Lower leg skin (tissue), 4 donors: ENCODE measurements at regions not wholly inside any gene's neighbourhood (a gene's known extent, or its start where the extent isn't known, plus 50 kb on each side); places are given as distances from the start of the nearest gene placed in this dataset.

Experiments
- DNase-seq, 2 donors: peaks; one replicate each; pipeline ENCODE4 v3.0.0-alpha.2; 2019; ENCODE audit warnings: low spot score in 2 of 2
- H3K4me3 ChIP-seq: fragments of 200-600 bp; sonication (generic); 2 replicates; pipeline ENCODE4 v1.5.1; 2017; ENCODE audit warnings: mild to moderate bottlenecking, low read depth; ENCODE audit not compliant: poor library complexity, severe bottlenecking
- CTCF ChIP-seq, 3 donors: fragments of 450-650 bp; IDR thresholded peaks; one replicate each; pipeline ENCODE4 v1.5.1; 2016; ENCODE audit warnings: antibody characterized with exemption in 3 of 3, mild to moderate bottlenecking in 3 of 3, moderate library complexity in 2 of 3
- POLR2A ChIP-seq, 2 donors: fragments of 450-650 bp; IDR thresholded peaks; one replicate each; pipeline ENCODE4 v1.6.1; 2016 to 2017; ENCODE audit warnings: antibody characterized with exemption in 2 of 2, mild to moderate bottlenecking in 1 of 2, moderate library complexity in 1 of 2
- WGBS, 2 donors: methylation state at CpG; one replicate each; pipeline ENCODE4 v1.1.5; 2018; 5-methylcytosine and 5-hydroxymethylcytosine counted together
- intact Hi-C: fragments of 100-400 bp; cut with DNase I; formaldehyde crosslinking; loops from one replicate; pipeline ENCODE4 v1.15.0; 2023; ENCODE audit warnings: low total_unique reads

GRCh38 chr11:27233654-27234042, 129.4 kb downstream of the CCDC34 start:
- TF ChIP-seq CTCF (IDR thresholded peaks at IDR 0.05): no peak
- no peak for DNase-seq
- H3K4me3 ChIP-seq: no peak overlapping the region
- 66 to 72% methylated on average over 3 of the region's 3 CpGs for WGBS, 2 donors
- intact Hi-C loops: no loop called here

GRCh38 chr11:27231530-27231929, 131.5 kb downstream of the CCDC34 start:
- 25 to 32% methylated on average over 6 of the region's 6 CpGs for WGBS, 2 donors
- intact Hi-C loops: no loop called here
- no peak overlapping the region for H3K4me3 ChIP-seq
- TF ChIP-seq CTCF (IDR thresholded peaks at IDR 0.05) (no peak), POLR2A (IDR thresholded peaks at IDR 0.05) (no peak)
- DNase-seq: no peak

- no peak for DNase-seq
- TF ChIP-seq POLR2A (IDR thresholded peaks at IDR 0.05) (no peak), CTCF (IDR thresholded peaks at IDR 0.05) (no peak)
- no peak overlapping the region for H3K4me3 ChIP-seq
- WGBS, 2 donors: 69 to 87% methylated on average over 1 of the region's 1 CpG
- intact Hi-C loops: no loop called here
Measured at GRCh38 chr11:27230192-27230572, 132.8 kb downstream of the CCDC34 start.

- TF ChIP-seq POLR2A (IDR thresholded peaks at IDR 0.05) (no peak), CTCF (IDR thresholded peaks at IDR 0.05) (no peak)
- WGBS, 2 donors: 39 to 49% methylated on average over 2 of the region's 2 CpGs
- intact Hi-C loops: no loop called here
- no peak overlapping the region for H3K4me3 ChIP-seq
- no peak for DNase-seq
Measured at GRCh38 chr11:27229511-27230191, 133.4 kb downstream of the CCDC34 start.

GRCh38 chr11:27228906-27229290, 134.1 kb downstream of the CCDC34 start:
- intact Hi-C loops: no loop called here
- 38 to 56% methylated on average over 2 of the region's 2 CpGs for WGBS, 2 donors
- no peak overlapping the region for H3K4me3 ChIP-seq
- no peak for DNase-seq
- no peak for TF ChIP-seq POLR2A (IDR thresholded peaks at IDR 0.05)
- TF ChIP-seq CTCF (IDR thresholded peaks at IDR 0.05): no peak
